ENCODE measurements at regions not wholly inside any gene's neighbourhood (a gene's known extent, or its start where the extent isn't known, plus 50 kb on each side); places are given as distances from the start of the nearest gene placed in this dataset.
A peak's percentile ranks its signal among the peaks of the same experiment; 100 is the strongest.
"Not testable (repeated sequence)": the region's sequence is repeated elsewhere in the genome, so short reads cannot be mapped to it uniquely, and the experiment has no call there.

- no peak for DNase-seq
Measured at GRCh38 chr16:85447693-85448313, 165.3 kb upstream of the GSE1 start.

GRCh38 chr16:85448557-85449190 is 164.4 kb upstream of the GSE1 start:
- DNase-seq, result peak; percentile 47

GRCh38 chr16:85449191-85449884 is 163.8 kb upstream of the GSE1 start:
- DNase-seq, result peak; percentile 6

GRCh38 chr16:85449885-85450245 is 163.3 kb upstream of the GSE1 start:
- DNase-seq, result no peak

GRCh38 chr16:85451142-85451541 is 162.0 kb upstream of the GSE1 start:
- DNase-seq, result not testable (repeated sequence)

- DNase-seq, result no peak
Measured at GRCh38 chr16:85451641-85452363, 161.3 kb upstream of the GSE1 start.

- DNase-seq, result no peak
Measured at GRCh38 chr16:85452364-85453193, 160.5 kb upstream of the GSE1 start.

- DNase-seq, result no peak
Measured at GRCh38 chr16:85453194-85453678, 159.9 kb upstream of the GSE1 start.

- no peak for DNase-seq
Measured at GRCh38 chr16:85453703-85454102, 159.4 kb upstream of the GSE1 start.

- no peak for DNase-seq
Measured at GRCh38 chr16:85454171-85454872, 158.8 kb upstream of the GSE1 start.

- DNase-seq, result no peak
Measured at GRCh38 chr16:85455534-85455933, 157.6 kb upstream of the GSE1 start.

GRCh38 chr16:85457366-85457765 is 155.8 kb upstream of the GSE1 start:
- no peak for DNase-seq

- DNase-seq, result no peak
Measured at GRCh38 chr16:85458968-85459367, 154.2 kb upstream of the GSE1 start.

GRCh38 chr16:85459529-85460251 is 153.4 kb upstream of the GSE1 start:
- no peak for DNase-seq

- DNase-seq, result no peak
Measured at GRCh38 chr16:85460252-85461021, 152.7 kb upstream of the GSE1 start.

- no peak for DNase-seq
Measured at GRCh38 chr16:85461022-85461813, 151.9 kb upstream of the GSE1 start.

GRCh38 chr16:85461814-85462713 is 151.1 kb upstream of the GSE1 start:
- peak; percentile 9 for DNase-seq
